GM12864 (cell line): ENCODE measurements at regions not wholly inside any gene's neighbourhood (a gene's known extent, or its start where the extent isn't known, plus 50 kb on each side); places are given as distances from the start of the nearest gene placed in this dataset.

Experiments
- DNase-seq: peaks from one replicate; pipeline ENCODE4 v3.0.0-alpha.2; 2011; ENCODE audit warnings: low read depth
- H3K4me3 ChIP-seq: 2 replicates; pipeline ENCODE4 v1.5.1; 2011; ENCODE audit warnings: mild to moderate bottlenecking, low read depth, low read length, control low read depth
- TF ChIP-seq, protein P1 (sequence below): IDR thresholded peaks from 2 replicates; pipeline ENCODE4 v1.5.1; 2011; ENCODE audit warnings: low read depth, mild to moderate bottlenecking, moderate library complexity, low read length, control low read depth, inconsistent platforms; ENCODE audit errors: missing control alignments

DNA sequence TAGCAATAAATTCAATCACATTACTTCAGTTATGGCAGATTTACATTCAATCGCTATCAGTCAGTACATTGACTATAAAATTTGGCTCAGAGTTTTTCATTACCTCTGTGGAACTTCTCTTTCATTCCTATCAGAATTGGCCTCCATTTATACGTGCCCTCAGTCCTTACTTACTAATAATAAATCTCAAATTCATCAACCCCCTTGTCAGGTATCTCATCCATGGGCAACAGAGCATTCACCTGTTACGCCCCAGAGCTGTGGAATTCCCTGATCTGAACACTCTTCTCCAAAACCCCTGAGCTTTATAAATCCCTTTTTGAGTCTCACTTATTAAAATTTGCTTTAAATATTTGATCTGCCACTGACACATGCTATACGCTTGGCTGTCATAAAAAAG is 492.9 kb downstream of the GBE1 start:
- DNase-seq = no peak
- no peak overlapping the region for H3K4me3 ChIP-seq
- TF ChIP-seq, protein P1, sequence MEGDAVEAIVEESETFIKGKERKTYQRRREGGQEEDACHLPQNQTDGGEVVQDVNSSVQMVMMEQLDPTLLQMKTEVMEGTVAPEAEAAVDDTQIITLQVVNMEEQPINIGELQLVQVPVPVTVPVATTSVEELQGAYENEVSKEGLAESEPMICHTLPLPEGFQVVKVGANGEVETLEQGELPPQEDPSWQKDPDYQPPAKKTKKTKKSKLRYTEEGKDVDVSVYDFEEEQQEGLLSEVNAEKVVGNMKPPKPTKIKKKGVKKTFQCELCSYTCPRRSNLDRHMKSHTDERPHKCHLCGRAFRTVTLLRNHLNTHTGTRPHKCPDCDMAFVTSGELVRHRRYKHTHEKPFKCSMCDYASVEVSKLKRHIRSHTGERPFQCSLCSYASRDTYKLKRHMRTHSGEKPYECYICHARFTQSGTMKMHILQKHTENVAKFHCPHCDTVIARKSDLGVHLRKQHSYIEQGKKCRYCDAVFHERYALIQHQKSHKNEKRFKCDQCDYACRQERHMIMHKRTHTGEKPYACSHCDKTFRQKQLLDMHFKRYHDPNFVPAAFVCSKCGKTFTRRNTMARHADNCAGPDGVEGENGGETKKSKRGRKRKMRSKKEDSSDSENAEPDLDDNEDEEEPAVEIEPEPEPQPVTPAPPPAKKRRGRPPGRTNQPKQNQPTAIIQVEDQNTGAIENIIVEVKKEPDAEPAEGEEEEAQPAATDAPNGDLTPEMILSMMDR = no peak

DNA sequence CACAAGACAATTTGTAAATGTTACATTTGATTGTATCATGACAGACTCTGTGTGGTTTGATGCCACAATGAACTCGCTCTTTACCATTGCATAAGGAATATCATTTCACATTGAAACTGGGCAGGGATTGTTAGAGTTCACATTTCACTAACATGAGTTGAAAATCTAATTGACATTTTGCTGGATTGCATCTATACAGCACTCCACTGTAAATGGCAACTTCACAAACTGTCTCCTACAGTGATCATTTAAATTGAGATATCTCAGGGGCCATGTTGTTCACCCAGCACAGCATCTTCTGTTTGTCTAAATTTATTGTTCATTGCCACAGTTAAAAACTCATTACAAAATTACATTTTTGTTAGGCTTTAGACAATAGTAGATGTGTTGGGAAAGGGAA is 499.4 kb downstream of the GBE1 start:
- no peak overlapping the region for H3K4me3 ChIP-seq
- DNase-seq = no peak
- TF ChIP-seq, protein P1 = no peak

DNA sequence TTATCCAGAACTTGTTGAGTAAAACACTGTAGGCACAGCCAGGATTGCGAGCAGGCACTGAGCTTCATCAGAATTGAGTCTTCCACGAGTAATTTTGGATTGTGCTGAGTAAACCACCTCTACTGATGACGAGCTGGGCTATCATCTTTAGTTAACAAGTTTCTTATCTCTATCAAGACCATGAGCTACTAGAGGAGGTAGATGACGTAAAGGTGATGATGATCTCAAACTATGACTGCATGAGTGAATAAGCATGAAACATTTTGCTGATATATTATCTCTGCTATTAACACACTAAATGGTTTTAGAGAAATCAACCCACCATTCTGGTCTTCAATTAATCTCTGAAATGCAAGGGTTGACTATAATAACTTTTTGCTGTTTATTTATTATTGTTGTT is 506.0 kb downstream of the GBE1 start:
- no peak for DNase-seq
- no peak overlapping the region for H3K4me3 ChIP-seq
- TF ChIP-seq, protein P1 = no peak

DNA sequence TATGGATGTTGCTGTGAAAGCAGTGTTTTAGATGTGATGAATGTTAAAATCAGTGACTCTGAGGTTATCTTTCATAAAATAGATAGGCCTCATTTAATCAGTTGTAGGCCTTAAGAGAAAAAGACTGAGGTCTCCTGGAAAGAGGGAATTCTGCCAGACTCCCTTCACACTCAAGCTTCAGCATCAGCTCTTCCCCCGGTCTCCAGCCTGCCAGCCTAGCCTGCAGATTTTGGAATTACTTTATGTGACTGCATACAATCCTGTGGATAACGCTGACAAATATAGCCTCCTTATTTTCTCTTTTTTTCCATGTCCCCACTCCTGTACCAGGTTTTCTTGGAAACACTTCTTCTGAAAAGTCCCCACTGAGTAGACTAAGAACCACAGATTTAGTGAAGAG is 510.3 kb downstream of the GBE1 start:
- TF ChIP-seq, protein P1 = no peak
- no peak overlapping the region for H3K4me3 ChIP-seq
- no peak for DNase-seq

DNA sequence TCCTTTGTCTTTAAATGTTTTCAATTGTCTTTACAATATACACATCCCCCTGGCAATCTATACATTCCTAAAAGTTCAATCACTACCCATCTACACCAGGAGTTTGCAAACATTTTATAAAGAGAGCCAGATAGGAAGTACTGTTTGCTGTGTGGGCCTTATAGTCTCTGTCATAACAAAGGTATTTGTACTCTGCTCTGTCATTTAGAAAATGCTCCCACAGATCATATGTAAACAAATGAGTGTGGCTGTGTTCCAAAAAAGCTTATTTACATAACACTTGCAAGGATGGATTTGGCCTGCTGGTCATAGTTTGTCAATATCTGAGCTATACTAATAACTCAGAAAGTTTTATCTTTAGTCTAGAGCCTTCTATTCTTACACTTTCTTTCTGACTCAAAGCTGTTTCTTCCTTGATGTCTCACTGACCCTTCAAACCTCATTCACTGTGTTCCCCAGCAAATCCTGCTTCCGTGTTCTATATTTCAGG is 511.9 kb downstream of the GBE1 start:
- TF ChIP-seq, protein P1 = no peak
- no peak overlapping the region for H3K4me3 ChIP-seq
- no peak for DNase-seq

DNA sequence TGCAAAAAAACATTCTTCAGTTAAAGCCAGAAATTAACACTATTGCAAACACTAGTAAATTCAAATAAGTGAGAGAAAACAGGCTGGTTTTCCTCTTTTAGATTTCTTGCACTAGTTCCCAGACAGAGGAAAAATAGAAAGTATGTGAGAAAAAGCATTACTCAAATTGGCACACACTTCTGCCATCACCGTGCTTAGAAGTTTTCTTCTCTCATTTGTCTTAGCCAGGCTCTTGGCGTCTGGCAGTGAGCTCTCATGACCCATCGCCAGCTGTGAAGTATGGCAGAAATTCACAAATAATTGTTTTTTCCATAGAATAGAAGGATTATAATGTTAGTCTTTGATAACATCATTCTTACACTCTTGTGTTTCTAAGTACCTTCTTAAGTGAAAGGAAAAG is 515.9 kb downstream of the GBE1 start:
- TF ChIP-seq, protein P1 = no peak
- DNase-seq = no peak
- no peak overlapping the region for H3K4me3 ChIP-seq

DNA sequence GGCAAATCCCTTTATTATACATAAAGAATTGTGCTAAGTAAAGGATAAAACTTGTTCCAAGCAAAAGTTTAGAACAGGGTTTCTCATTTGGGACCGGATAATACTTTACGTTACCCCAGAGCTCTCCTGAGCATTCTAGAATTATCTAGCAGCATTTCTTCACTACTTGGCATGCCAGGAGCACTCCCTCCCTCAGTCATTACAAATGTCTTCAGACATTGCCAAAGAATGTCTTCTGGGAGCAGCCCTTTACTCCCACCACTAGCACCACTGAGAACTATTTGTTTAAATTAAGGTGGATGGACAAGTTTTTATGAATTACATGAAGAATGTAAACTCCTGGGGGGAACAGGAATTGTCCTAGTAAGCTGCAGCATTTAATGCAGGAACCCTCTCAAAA is 516.4 kb downstream of the GBE1 start:
- DNase-seq = no peak
- TF ChIP-seq, protein P1 = no peak
- no peak overlapping the region for H3K4me3 ChIP-seq
